Fibroblast of skin of left biceps (primary cell): ENCODE measurements at regions not wholly inside any gene's neighbourhood (a gene's known extent, or its start where the extent isn't known, plus 50 kb on each side); places are given as distances from the start of the nearest gene placed in this dataset.

Experiments
- DNase-seq, 2 experiments: peaks; one replicate each; pipeline ENCODE4 v3.0.0-alpha.2; 2013; ENCODE audit warnings: low read depth in 2 of 2

DNA sequence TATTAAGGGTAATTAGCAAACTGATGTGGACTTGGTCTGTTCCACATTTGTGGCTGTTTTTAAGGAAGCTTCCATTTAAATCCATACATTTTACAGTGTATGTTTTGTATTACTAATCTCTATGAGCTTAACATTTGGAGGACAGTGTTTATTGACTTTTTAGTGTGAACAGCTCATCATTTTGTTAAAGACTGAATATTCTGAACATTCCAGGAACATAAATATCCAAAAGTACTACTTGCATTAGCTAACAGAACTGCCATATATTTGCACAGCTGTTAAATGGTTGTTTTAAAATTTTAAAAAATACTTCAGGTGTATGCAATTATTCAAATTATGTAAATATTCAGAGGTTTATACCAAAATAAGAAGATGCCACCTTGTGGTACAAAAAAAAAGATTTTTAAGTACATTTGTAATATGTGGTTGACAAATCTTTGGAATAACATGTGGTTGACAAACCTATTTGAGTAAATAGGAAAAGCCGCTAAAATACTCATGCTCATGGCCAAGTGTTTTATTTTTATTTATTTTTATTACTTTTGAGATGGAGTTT is 439.7 kb upstream of the FANCL start:
- DNase-seq: no peak

DNA sequence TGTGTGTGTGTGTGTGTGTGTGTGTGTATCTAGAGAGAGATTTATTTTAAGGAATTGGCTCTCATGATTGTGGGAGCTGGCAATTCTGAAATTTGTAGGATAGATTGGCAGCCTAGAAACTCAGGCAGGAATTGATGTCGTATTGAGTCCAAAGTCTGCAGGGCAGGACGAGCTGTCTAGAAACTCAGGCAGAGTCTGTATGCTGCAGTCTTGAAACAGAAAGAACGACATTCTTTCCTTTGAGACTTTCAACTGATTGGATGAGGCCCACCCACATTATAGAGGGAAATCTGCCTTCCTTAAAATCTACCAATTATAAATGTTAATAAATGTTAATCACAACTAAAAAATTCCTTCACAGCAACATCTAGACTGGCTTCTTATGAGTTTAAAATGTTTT is 436.6 kb upstream of the FANCL start:
- no peak for DNase-seq

DNA sequence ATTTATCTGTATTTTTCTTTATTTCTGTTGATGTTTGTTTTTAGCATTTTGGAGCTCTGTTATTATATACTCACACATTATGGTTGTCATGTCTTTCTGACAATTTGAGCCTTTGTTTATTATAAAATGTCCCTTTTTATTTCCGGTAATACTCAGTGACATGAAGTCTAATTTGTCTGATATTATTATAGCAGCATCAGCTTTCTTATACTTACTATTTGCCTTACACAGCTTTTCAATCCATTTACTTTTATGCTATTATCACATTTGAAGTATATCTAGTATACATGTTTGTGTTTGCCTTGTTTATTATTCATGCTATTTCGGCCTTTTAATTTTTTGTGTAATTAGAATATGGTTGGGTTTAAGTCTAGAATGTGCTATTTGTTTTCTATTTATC is 430.6 kb upstream of the FANCL start:
- DNase-seq: no peak

DNA sequence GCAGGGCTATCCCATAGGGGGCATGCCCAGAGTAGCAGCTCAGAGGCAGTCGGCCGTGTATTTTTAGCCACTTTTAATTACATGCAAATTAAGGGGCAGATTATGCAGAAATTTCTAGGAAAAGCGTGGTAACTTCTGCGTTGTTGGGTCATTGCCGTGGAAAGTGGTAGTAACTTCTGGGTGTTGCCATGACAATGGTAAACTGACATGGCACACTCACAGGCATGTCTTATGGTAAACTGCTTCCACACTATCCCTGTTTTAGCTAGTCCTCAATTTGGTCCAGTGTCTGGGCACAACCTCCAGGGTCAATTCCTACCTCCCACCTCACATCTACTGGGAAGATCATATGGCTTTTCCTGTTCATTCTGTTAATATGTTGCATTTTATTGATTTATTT is 428.9 kb upstream of the FANCL start:
- DNase-seq: no peak

DNA sequence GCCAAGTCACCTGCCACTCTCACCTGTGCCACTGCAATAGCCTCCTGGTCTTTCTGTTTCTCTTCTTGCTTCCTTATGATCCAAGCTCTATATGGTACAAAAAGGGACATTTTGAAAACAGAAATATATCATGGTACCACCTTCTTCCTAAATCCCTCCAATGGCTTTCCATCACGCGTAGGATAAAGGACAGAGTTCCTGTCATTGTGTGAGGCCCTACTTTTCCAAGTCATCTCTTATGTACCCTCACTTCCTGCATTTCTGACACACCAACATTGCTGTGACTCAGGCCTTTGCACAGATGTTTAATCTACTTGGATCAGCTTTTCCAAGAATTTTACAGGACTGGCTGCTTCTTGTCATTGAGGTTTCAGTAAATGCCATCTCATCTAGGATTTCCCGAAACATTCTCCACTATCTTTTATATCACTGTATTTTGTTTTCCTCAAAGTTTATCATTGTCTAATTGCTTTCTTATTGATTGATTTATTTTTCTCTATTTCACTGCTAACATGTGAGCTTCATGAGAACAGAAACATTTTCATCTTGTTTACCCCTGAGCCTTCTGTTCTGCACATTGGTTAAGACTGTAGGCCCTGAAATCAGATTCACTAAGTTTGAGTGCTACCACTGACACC is 426.1 kb upstream of the FANCL start:
- no peak for DNase-seq

DNA sequence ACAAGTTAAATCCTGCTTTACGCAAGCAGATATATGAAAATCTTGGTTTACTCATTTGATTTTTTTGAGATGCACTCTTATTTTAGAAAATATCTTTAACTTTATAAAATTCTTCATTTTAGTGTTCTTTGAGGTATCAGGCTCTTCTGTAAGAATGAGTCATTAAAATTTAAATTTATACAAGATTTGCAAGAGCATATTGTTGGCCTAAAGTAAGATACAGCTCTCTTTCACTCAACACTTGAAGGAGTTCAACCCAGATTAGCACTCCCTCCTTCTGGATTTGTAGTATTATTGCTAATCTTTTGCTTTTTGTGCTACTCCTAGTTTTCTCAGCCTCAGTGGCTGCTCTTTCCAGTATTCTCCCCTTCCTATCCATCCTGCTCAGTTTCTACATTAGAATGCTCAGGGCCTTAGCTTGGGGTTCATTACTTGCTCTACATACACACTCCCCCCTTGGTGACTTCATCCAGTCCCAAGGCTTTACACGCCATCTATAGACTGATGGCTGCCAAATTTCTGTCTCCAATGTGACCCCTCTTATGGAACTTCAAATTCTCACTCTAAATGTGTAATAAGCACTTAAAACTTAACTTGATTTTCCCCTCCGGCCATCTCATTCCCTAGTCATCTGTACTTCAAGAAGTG is 425.3 kb upstream of the FANCL start:
- no peak for DNase-seq

DNA sequence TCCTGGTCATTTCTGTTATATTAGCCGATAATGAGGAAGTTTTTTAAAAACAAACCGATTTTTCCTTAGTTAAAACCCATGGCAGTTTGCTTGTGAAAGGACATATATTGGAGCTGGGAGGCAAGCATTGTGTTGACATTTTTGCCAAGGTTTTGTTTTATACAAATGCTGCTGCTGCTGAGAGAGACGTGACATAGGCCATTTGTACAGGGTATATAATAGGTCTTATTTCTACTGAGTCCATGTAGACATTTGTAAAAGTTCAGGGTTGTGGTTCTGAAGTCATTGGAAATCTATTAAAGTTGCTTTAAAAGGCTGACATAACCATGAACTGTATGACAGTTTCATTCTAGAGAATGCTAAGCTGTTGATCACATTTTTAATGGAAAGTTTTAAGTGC is 424.0 kb upstream of the FANCL start:
- no peak for DNase-seq

DNA sequence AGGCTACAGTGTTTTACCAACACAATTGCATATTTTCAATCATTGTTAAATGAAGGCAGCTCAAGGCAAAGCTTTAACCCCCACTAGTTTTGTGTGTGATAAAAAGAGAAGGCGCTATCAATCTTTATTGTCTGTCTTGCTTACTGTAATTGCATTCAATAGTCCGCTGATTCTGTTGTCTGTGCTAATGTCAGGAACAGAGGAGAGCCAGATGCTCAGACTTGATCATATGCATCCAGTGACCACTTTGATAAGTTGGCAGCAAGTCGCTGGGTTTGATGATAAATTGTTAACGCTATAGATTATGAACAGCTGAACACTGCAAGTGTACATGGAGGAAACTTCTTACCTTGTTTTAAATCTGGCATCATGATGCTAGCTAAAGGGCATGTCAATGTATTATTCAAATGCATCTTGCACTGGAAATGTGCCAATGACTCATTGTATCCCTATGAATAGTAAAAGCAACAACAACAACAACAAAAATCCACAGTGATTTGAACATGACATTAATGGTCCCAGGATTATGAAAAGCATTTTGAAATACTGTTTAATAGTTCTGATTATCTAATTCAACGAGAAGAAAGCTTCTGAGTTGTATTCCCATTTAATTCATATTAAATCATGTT is 423.5 kb upstream of the FANCL start:
- no peak for DNase-seq

DNA sequence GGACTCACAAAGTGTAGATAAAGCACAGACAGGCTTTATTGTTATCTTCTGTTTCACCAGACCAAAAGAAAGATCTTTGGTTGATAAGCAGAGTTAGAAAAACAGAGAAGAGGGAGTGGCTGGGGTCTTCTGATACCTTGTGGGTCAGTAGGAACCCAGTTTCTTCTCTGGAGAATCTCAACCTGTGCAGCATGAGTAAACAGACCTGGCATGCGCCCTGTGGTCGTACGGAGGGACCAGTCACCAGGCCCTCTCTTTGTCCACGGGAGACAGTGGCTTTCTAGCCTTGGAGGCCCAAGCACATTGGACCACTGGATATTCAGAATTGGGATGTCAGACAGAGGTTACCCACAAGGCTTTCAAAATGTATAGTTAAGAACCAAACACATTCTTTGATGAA is 418.9 kb upstream of the FANCL start:
- no peak for DNase-seq

DNA sequence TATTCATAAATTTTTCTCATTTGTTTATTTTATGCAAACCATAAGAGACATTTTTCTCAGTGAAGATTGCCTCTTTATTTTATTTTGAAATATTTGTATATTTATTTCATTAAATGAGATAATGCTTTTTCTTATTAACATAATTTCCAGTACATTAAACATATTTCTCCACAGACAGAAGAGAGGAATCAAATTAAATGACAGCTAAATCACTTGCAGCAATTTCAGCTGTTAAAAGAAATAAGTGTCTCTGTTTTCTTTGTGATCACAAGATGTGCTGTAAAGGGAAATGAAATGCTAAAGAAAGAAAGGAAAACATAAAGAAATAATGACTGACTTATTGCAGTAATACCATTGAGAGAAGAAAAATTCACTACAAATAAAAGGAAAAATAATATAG is 414.0 kb upstream of the FANCL start:
- no peak for DNase-seq

DNA sequence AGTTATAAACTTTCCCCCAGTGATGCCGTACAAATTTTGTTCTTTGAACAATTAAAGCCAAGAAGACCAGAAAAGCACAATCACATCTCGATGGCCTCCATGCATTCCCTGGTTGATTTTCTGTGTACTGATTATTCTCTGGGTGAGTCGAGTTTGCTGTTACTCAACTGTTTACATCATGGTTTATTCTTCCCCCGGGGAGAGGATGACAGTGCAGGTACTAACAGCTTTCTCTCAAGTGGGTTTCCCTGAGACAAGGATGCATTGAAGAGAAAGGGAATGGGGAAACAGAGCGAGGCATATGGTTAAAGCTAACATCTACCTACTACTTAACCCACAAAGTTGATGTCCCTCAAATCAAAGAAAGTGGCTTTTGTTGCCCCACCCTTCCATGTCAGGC is 410.8 kb upstream of the FANCL start:
- DNase-seq: no peak

DNA sequence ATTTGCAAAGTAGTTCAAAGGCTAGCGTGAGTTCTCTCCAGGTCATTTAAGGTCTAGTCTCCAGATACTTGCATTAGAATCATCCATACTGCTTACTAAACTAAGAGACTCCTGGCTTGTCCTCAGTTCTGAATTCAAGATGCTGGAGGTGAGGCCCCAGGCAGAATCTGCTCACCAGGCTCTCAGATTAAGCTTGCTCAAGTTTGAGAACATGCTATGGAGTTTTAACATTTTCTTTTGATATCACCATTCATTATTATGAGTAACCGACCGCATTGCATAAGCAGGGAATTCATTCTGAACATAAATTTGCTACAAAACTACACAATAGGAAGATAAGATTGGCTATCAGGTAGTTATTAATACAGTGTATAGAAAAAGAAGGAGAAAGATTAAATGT is 409.7 kb upstream of the FANCL start:
- DNase-seq: no peak

DNA sequence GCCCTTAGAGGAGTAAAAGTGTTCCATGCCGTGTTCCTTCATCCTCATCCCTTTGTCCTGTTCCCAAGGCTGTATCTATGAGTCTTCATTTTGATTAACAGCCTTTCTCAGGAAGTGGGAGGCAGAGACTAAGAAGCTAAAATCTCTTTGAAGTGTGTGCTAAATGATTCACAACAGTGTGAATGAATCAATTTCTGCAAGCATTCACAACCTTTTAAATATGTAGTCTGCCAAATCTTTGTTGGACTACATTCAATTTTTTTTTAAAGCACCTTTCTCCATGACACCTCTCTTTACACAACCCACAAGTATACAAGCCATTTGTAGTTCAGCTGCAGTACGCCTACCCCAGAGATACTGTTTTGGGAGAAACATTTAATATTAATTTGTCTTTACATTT is 408.6 kb upstream of the FANCL start:
- DNase-seq: no peak

DNA sequence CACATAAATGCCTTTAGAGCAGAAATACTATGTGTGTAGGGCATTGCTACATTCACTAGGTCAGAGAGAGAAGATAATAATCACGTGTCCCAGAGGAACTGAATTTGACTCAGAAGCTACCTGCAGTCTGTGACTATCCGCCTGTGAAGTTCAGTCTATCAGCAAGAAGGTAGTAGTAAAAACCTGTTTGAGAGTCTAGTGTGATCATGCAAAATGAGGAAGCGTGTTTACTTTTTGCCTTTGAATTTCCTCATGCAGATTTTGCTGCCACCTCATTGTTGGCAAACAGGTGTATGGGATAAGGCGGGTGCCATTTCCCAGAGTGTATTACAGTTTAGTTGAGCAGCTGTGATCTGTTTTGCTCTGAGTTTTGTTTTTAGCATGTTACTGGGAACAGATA is 403.9 kb upstream of the FANCL start:
- DNase-seq: no peak

DNA sequence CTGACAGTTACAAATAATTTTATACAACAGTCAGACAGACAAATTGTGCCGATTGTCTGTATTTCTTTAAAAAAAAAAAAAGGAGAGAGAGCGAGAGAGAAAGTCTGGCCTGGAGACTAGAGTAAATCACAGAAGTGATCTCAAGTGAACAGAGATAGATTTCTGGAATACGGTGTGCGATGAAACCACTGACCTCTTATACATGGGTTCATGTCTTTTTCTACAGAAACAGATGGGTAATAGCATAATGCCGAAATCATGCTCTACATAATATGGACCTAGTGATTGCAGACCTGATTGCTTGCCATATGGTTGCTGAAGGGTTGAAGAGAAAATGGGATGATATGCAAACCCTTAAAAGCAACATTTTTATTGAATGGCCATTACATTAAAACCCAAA is 403.3 kb upstream of the FANCL start:
- no peak for DNase-seq

DNA sequence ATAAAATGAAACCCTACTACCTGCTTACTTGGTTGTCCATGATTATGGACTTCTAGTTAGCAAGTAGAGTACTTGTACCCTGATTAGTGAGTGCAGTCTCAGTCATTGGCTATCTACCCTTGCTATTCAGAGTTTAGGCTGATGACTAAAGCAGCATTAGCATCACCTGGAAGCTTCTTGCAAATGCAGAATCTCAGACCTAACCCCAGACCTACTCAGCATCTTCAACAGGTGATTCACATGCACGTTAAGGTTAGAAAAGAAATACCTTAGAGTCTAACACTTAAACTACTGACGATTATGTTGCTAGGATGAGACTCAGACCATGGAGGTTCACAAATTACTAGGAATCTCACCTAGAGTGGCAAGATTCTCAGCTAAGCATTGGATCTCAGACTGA is 399.9 kb upstream of the FANCL start:
- DNase-seq: no peak

DNA sequence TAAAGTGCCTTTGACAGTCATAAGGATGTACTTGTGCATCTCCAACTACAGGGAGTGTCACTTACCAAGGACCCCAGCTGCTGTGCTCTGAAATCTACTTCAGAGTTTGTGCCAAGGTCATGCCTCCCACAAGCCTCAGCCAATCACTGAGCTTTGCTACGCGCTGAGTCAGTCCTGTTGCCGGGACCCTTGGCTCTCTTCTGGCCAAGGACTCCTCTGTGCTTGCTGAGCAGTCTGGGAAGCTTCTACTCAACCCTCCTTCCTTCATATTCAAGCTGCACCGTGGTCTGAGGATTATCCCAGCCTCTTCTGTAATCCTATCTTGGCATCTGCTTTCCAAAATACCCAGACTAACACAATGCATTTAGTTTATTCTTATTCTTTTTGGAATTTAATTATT is 398.9 kb upstream of the FANCL start:
- DNase-seq: no peak

DNA sequence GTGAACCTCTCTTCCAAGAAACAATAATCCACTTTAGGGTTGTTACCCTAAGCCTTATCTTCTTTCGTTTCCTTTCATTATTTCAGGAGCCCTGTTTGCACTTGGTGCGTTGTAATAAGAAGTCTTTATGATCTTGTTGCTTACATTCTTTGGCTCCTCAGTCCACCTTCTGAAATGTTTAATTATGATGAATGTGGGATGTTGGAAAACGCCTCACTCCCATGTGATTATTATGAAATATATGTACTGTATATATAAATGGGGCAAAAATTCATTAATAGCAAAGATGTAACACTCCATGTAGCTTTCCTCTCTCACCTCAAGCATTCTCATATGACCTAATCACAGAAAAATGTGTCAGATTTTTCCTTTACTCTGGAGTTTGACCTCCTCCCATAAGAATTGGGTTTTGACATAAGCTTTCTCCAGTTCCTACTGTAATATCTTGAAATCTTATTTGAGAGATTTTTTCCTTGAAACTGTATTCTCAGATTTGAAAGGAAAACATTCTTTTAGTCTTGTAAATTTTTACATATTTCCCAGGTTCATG is 397.2 kb upstream of the FANCL start:
- peak in 1 of 2 experiments; percentile 32 for DNase-seq

DNA sequence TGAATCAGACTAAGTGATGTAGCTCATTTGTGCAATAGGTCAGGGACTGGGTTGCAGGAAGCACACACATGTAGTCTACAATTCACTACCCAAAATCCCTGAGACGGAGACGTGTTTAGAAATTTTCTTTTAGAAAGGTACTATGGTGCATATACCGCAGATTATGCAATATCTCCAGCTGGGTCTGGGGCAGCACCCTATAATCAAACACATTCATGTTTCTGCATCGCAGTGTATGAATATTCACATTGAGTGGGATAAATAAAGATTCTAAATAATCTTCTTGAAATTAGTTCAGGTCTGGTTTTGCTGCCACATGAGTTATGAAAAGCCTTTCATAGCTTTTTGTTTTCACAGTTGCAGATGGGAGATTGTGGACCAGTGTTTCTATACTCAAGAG is 395.7 kb upstream of the FANCL start:
- DNase-seq: no peak

DNA sequence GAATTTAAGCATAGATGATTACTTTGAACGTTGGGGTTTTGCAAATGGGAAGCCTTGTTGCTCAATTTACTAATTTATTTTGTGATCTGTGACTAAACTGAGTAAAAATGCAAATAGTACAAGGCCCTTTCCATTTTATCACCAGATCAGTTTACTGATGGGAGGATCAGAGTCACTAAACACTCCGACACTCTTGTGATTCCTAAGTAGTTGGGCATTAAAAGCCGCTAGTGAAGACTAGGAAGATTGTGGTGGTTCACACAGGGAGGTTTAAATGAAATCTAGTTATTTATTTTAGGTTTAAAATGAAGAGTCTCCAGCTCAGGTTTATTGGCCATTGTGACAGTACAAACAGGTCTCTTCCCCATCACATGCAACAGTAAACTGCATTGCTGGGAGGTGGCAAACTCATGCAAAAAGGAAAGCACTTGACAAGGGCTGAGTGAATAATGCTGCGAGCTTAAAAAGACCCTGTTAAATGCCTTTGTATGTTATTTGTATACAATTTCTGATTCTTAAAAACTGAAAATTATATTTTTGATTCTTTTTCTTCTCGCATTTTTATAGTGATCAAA is 394.8 kb upstream of the FANCL start:
- no peak for DNase-seq

DNA sequence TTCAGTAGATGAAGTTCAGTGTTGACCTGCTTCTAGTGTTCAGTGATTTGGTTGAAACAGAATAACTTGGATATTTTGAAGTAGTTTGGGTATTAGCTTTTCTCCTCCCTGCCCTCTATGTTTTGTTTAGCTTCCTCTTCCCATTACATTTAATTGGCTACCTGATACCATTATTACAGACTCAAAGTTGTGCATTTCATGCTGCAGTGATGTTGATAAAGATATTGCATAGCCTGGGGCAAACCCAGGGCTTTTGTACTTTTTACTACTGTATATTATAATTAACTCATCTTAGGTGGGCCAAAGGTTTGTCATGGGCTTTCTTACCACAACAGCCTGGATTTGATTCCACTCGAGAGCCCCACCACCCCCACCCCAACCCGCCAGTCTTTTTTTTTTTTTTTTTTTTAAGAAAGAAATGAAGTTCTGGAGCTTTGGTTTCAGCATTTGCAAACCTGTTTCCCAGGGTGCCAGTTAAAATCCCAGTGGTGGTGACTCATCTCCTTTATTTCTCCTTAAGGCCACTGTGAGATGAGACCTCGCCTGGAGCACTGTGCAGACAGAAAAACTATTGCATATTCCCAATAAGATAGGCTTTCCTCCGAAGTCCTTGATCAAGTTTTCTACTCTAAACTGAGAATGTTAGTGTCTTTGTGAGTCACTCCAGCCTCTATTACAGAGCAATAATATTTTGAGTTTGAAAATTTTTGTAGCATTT is 393.7 kb upstream of the FANCL start:
- DNase-seq: no peak
